K562 (cell line): ENCODE measurements at regions not wholly inside any gene's neighbourhood (a gene's known extent, or its start where the extent isn't known, plus 50 kb on each side); places are given as distances from the start of the nearest gene placed in this dataset.

ENCODE experiments used
- ARID3B ChIP-seq: fragments of 250-450 bp; sonication (Bioruptor Pico); IDR thresholded peaks from 2 replicates; pipeline ENCODE4 v1.4.0; 2020; ENCODE audit warnings: borderline replicate concordance
- ATF4 ChIP-seq: fragments of 450-650 bp; formaldehyde crosslinking; IDR thresholded peaks from 2 replicates; pipeline ENCODE4 v1.4.0; 2022; ENCODE audit warnings: mild to moderate bottlenecking, moderate library complexity
- CREM ChIP-seq: IDR thresholded peaks from 2 replicates; pipeline ENCODE4 v1.6.1; 2014; ENCODE audit warnings: antibody characterized with exemption, low read depth
- EP300 ChIP-seq: IDR thresholded peaks from 2 replicates; pipeline ENCODE4 v1.6.1; 2012; ENCODE audit warnings: low read length, improper control_type of control experiment
- FOSL1 ChIP-seq: fragments of 200-800 bp; sonication (Bioruptor generic); conservative IDR thresholded peaks from 2 replicates; pipeline ENCODE4 v1.6.1; 2016; ENCODE audit warnings: missing genetic modification characterization, missing compliant biosample characterization
- FOXK2 ChIP-seq, 2 experiments: fragments of 450-650 bp; IDR thresholded peaks in 1 of 2; conservative IDR thresholded peaks in 1 of 2; 2 replicates each; pipeline ENCODE4 v1.6.1; 2016; ENCODE audit warnings: low read depth in 2 of 2, mild to moderate bottlenecking in 1 of 2
- HDAC2 ChIP-seq: fragments of 450-650 bp; IDR thresholded peaks from 2 replicates; pipeline ENCODE4 v1.6.1; 2016; ENCODE audit warnings: mild to moderate bottlenecking
- HDGF ChIP-seq: fragments of 450-650 bp; IDR thresholded peaks from 2 replicates; pipeline ENCODE4 v1.6.1; 2016
- JUND ChIP-seq, 2 experiments: IDR thresholded peaks; 2 replicates in 1 of 2; 3 replicates in 1 of 2; pipeline ENCODE4 v1.6.1; 2011; ENCODE audit warnings: borderline replicate concordance in 2 of 2, low read depth in 2 of 2, low read length in 2 of 2, improper control_type of control experiment in 1 of 2, missing biosample characterization in 1 of 2, missing genetic modification characterization in 1 of 2, missing genetic modification reagents in 1 of 2
- KLF1 ChIP-seq: fragments of 450-650 bp; IDR thresholded peaks from 2 replicates; pipeline ENCODE4 v1.6.1; 2016; ENCODE audit warnings: missing genetic modification characterization, missing compliant biosample characterization
- NFIC ChIP-seq: fragments of 450-650 bp; IDR thresholded peaks from 2 replicates; pipeline ENCODE4 v1.6.1; 2017; ENCODE audit warnings: mild to moderate bottlenecking, inconsistent platforms
- NKRF ChIP-seq: fragments of 450-650 bp; IDR thresholded peaks from 2 replicates; pipeline ENCODE4 v1.6.1; 2016; ENCODE audit warnings: borderline replicate concordance
- OTX1 ChIP-seq: fragments of 450-650 bp; formaldehyde crosslinking; IDR thresholded peaks from 2 replicates; pipeline ENCODE4 v1.4.0; 2022; ENCODE audit warnings: mild to moderate bottlenecking
- POLR2G ChIP-seq: fragments of 200-400 bp; formaldehyde crosslinking; IDR thresholded peaks from 2 replicates; pipeline ENCODE4 v1.6.1; 2017; ENCODE audit warnings: low read depth, mild to moderate bottlenecking, antibody characterized with exemption, low read length, moderate library complexity
- PPARD ChIP-seq: fragments of 250-450 bp; sonication (Bioruptor Pico); IDR thresholded peaks from 2 replicates; pipeline ENCODE4 v1.8.0; 2022; ENCODE audit warnings: inconsistent platforms, mild to moderate bottlenecking, moderate library complexity
- RFX5 ChIP-seq: IDR thresholded peaks from 2 replicates; pipeline ENCODE4 v1.6.1; 2011; ENCODE audit warnings: low read depth, mild to moderate bottlenecking, improper control_type of control experiment, low read length
- RHOXF2B ChIP-seq: fragments of 250-450 bp; sonication (Bioruptor Pico); conservative IDR thresholded peaks from 2 replicates; pipeline ENCODE4 v1.5.1; 2021
- RNF2 ChIP-seq: sonication (generic); IDR thresholded peaks from 2 replicates; pipeline ENCODE4 v1.6.1; 2016
- XRCC3 ChIP-seq: fragments of 450-650 bp; IDR thresholded peaks from 2 replicates; pipeline ENCODE4 v1.6.1; 2017; ENCODE audit warnings: mild to moderate bottlenecking, moderate library complexity
- ZNF274 ChIP-seq: IDR thresholded peaks from 2 replicates; pipeline ENCODE4 v1.6.1; 2011; ENCODE audit warnings: low read depth, mild to moderate bottlenecking, low read length, moderate library complexity, borderline replicate concordance
- ZNF717 ChIP-seq: fragments of 250-450 bp; sonication (Bioruptor Pico); IDR thresholded peaks from 2 replicates; pipeline ENCODE4 v1.5.0; 2021
- TF ChIP-seq, protein P1 (sequence below), 2 experiments: fragments of 150-350 bp in 1 of 2; IDR thresholded peaks; 2 replicates each; pipeline ENCODE4 v1.6.1; 2012 to 2016; ENCODE audit warnings: low read depth in 2 of 2, low read length in 2 of 2, mild to moderate bottlenecking in 1 of 2, moderate library complexity in 1 of 2

DNA sequence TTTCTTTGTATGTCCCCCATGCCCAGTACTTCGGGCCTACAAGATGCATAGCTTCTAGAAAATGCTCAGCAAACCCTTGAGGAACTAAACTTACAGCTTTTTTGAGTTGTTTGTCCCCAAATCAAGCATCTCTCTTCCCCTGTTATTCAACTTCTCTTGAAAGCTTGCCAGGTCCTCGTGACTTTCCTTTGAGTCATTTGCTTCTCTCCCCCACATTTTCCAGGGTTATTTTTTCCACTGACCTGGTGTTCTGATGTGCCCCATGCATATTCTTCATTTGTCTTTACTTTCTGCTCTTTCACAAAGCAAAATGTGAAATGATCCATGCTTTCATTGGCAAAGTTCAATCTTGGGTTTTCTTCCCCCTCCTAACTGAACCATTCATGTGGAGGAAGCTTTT lies 204.8 kb downstream of the TFAP2A start (continued):
- TF ChIP-seq FOXK2 (conservative IDR thresholded peaks at IDR 0.05 in 1 of 2, IDR thresholded peaks at IDR 0.05 in 1 of 2; ENCODE audit: low read depth in 2 of 2) (no peak), ZNF274 (no peak), XRCC3 (no peak), KLF1 (tag) (no peak), NFIC (peak; percentile 30; the same call in 1 of the 2 replicates), PPARD (CRISPR knock-in tag) (no peak), POLR2G (no peak), EP300 (no peak), NKRF (no peak), ARID3B (CRISPR knock-in tag) (no peak), CREM (no peak), JUND (IDR thresholded peaks at IDR 0.05; ENCODE audit: borderline replicate concordance, low read depth, low read length) (0 out of 2 replicates have a peak, but pooled peaks have one; percentile 8), JUND (tag; IDR thresholded peaks at IDR 0.05; ENCODE audit: borderline replicate concordance, low read depth, low read length) (no peak; the same call in 2 of the 3 replicates), FOSL1 (peak; percentile 53), RFX5 (no peak), RNF2 (no peak), HDAC2 (no peak), ATF4 (CRISPR knock-in tag) (no peak), HDGF (no peak), RHOXF2B (CRISPR knock-in tag) (no peak), ZNF717 (CRISPR knock-in tag) (no peak), OTX1 (no peak)
- TF ChIP-seq, protein P1, sequence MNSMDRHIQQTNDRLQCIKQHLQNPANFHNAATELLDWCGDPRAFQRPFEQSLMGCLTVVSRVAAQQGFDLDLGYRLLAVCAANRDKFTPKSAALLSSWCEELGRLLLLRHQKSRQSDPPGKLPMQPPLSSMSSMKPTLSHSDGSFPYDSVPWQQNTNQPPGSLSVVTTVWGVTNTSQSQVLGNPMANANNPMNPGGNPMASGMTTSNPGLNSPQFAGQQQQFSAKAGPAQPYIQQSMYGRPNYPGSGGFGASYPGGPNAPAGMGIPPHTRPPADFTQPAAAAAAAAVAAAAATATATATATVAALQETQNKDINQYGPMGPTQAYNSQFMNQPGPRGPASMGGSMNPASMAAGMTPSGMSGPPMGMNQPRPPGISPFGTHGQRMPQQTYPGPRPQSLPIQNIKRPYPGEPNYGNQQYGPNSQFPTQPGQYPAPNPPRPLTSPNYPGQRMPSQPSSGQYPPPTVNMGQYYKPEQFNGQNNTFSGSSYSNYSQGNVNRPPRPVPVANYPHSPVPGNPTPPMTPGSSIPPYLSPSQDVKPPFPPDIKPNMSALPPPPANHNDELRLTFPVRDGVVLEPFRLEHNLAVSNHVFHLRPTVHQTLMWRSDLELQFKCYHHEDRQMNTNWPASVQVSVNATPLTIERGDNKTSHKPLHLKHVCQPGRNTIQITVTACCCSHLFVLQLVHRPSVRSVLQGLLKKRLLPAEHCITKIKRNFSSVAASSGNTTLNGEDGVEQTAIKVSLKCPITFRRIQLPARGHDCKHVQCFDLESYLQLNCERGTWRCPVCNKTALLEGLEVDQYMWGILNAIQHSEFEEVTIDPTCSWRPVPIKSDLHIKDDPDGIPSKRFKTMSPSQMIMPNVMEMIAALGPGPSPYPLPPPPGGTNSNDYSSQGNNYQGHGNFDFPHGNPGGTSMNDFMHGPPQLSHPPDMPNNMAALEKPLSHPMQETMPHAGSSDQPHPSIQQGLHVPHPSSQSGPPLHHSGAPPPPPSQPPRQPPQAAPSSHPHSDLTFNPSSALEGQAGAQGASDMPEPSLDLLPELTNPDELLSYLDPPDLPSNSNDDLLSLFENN (IDR thresholded peaks at IDR 0.05; ENCODE audit: low read depth in 2 of 2, low read length in 2 of 2), result no peak
